K562 (cell line): ENCODE measurements at regions not wholly inside any gene's neighbourhood (a gene's known extent, or its start where the extent isn't known, plus 50 kb on each side); places are given as distances from the start of the nearest gene placed in this dataset.

ENCODE experiments used
- ATAC-seq: fragments of 200-7000 bp; cut with Tn5 transposase; 3 replicates; pipeline ENCODE4 v1.9.1; 2020; ENCODE audit warnings: moderate library complexity
- BruUV-seq: library from RNA; stranded (reverse); fragments of 400-500 nt; replicated peaks from 2 replicates; lab custom pipeline; 2021; lab: Mats Ljungman, UMichigan
- CTCF ChIA-PET: fragments of 300-600 bp; formaldehyde crosslinking; extraction: SDS; loops from one replicate; lab custom pipeline; 2021; ENCODE audit warnings: low intra/inter-chr PET ratio; lab: Yijun Ruan, JAX
- POLR2A ChIA-PET: fragments of 300-600, 350-650 bp; sonication (Branson Sonifier 250); formaldehyde crosslinking; extraction: SDS; loops from one replicate; lab custom pipeline; 2021; ENCODE audit warnings: antibody characterized with exemption, inconsistent platforms; lab: Yijun Ruan, JAX
- DNase-seq, 4 experiments: peaks; one replicate each; pipeline versions ENCODE4 v3.0.0 to v3.0.0-alpha.2; 2011 to 2018; ENCODE audit warnings: low spot score in 3 of 4, mixed read lengths in 3 of 4; ENCODE audit errors: extremely low read depth in 1 of 4
- FAIRE-seq: peaks from 2 replicates; lab custom pipeline; 2011; peaks lifted over from hg19 to GRCh38; lab: Jason Lieb, UNC
- H2AFZ ChIP-seq: 2 replicates; pipeline ENCODE4 v1.6.0; 2011; ENCODE audit warnings: low read depth, low read length, control low read depth, inconsistent platforms
- H3K27ac ChIP-seq: fragments of 200-600 bp; 3 replicates; pipeline ENCODE4 v1.8.0; 2011; ENCODE audit warnings: low read depth, mild to moderate bottlenecking, control low read depth, inconsistent platforms, low read length, moderate library complexity, mixed read lengths; ENCODE audit errors: extremely low read depth
- H3K27me3 ChIP-seq, 2 experiments: fragments of 300-600 bp in 1 of 2; 2 replicates in 1 of 2; 3 replicates in 1 of 2; pipeline versions ENCODE4 v1.6.0 to v1.8.0; 2011; ENCODE audit warnings: inconsistent platforms in 2 of 2, low read length in 2 of 2, mild to moderate bottlenecking in 1 of 2, mixed read lengths in 1 of 2, moderate library complexity in 1 of 2; ENCODE audit not compliant: control insufficient read depth in 2 of 2, insufficient read depth in 2 of 2
- H3K36me3 ChIP-seq: fragments of 300-600 bp; 3 replicates; pipeline ENCODE4 v1.8.0; 2011; ENCODE audit warnings: mild to moderate bottlenecking, low read length, inconsistent platforms; ENCODE audit not compliant: control insufficient read depth, insufficient read depth
- H3K4me1 ChIP-seq, 2 experiments: fragments of 200-600 bp in 1 of 2; replicated peaks in 1 of 2; 2 replicates in 1 of 2; 3 replicates in 1 of 2; pipeline versions ENCODE4 v1.5.1 to v1.8.0; 2011; ENCODE audit warnings: inconsistent platforms in 2 of 2, low read length in 2 of 2, mild to moderate bottlenecking in 1 of 2, mixed read lengths in 1 of 2, moderate library complexity in 1 of 2; ENCODE audit not compliant: control insufficient read depth in 2 of 2, insufficient read depth in 2 of 2
- H3K4me2 ChIP-seq: 2 replicates; pipeline ENCODE4 v1.6.1; 2011; ENCODE audit warnings: low read length, control low read depth, inconsistent platforms, mixed read lengths; ENCODE audit not compliant: insufficient read depth
- H3K4me3 ChIP-seq: fragments of 200-600 bp; sonication (generic), shearing (Covaris generic); 2 replicates; pipeline ENCODE4 v1.5.1; 2016; ENCODE audit warnings: control low read depth, inconsistent platforms
- H3K79me2 ChIP-seq: fragments of 200-600 bp; 3 replicates; pipeline ENCODE4 v1.8.0; 2011; ENCODE audit warnings: low read length, inconsistent platforms; ENCODE audit not compliant: control insufficient read depth, insufficient read depth
- H3K9ac ChIP-seq, 2 experiments: 2 replicates each; pipeline versions ENCODE4 v1.6.0 to v1.6.1; 2011; ENCODE audit warnings: low read depth in 2 of 2, low read length in 2 of 2, control low read depth in 1 of 2, inconsistent platforms in 1 of 2, mild to moderate bottlenecking in 1 of 2, mixed read lengths in 1 of 2; ENCODE audit not compliant: insufficient read depth in 1 of 2
- H3K9me1 ChIP-seq: one replicate; pipeline ENCODE4 v1.6.0; 2011; ENCODE audit warnings: inconsistent platforms, mild to moderate bottlenecking, low read length, moderate library complexity; ENCODE audit not compliant: control insufficient read depth, insufficient read depth
- H3K9me3 ChIP-seq: replicated peaks from 2 replicates; pipeline ENCODE4 v1.5.1; 2011; ENCODE audit warnings: low read depth, low read length, inconsistent platforms; ENCODE audit not compliant: control insufficient read depth, insufficient read depth
- H4K20me1 ChIP-seq: replicated peaks from 2 replicates; pipeline ENCODE4 v1.6.1; 2011; ENCODE audit warnings: low read length, inconsistent platforms, mixed read lengths; ENCODE audit not compliant: control insufficient read depth, insufficient read depth
- CBFA2T3 ChIP-seq: fragments of 450-650 bp; IDR thresholded peaks from 2 replicates; pipeline ENCODE4 v1.6.1; 2017
- DDX20 ChIP-seq: fragments of 450-650 bp; IDR thresholded peaks from 2 replicates; pipeline ENCODE4 v1.6.1; 2016; ENCODE audit warnings: missing genetic modification characterization, low read depth, mild to moderate bottlenecking, missing compliant biosample characterization, moderate library complexity
- ELF1 ChIP-seq: fragments of 200-800 bp; sonication (Bioruptor generic); IDR thresholded peaks from 2 replicates; pipeline ENCODE4 v1.6.1; 2016; ENCODE audit warnings: missing genetic modification characterization, missing compliant biosample characterization
- GABPB1 ChIP-seq: sonication (generic); formaldehyde crosslinking; IDR thresholded peaks from 2 replicates; pipeline ENCODE4 v1.8.0; 2022; ENCODE audit warnings: mild to moderate bottlenecking, missing genetic modification reagents
- GABPB2 ChIP-seq: fragments of 250-450 bp; sonication (Bioruptor Pico); conservative IDR thresholded peaks from 2 replicates; pipeline ENCODE4 v1.5.1; 2021; ENCODE audit warnings: mild to moderate bottlenecking
- GATAD2B ChIP-seq: fragments of 450-650 bp; IDR thresholded peaks from 2 replicates; pipeline ENCODE4 v1.6.1; 2017; ENCODE audit warnings: mild to moderate bottlenecking, borderline replicate concordance
- NCOA1 ChIP-seq: fragments of 450-650 bp; IDR thresholded peaks from 2 replicates; pipeline ENCODE4 v1.6.1; 2016; ENCODE audit warnings: low read depth
- NFE2 ChIP-seq: IDR thresholded peaks from 2 replicates; pipeline ENCODE4 v1.6.1; 2014; ENCODE audit warnings: antibody characterized with exemption, low read depth
- RAD21 ChIP-seq, 2 experiments: fragments of 250-450 bp in 1 of 2; fragments of 450-650 bp in 1 of 2; sonication (Bioruptor Pico) in 1 of 2; formaldehyde crosslinking in 1 of 2; IDR thresholded peaks in 1 of 2; conservative IDR thresholded peaks in 1 of 2; 2 replicates each; pipeline versions ENCODE4 v1.4.0 to v1.8.0; 2020 to 2022; ENCODE audit warnings: mild to moderate bottlenecking in 2 of 2, moderate library complexity in 1 of 2
- SRF ChIP-seq, 2 experiments: fragments of 250-450, 450-650 bp in 1 of 2; sonication (Bioruptor Pico) in 1 of 2; sonication (generic) in 1 of 2; formaldehyde crosslinking; IDR thresholded peaks; 2 replicates each; pipeline versions ENCODE4 v1.5.0 to v1.5.1; 2020 to 2022; ENCODE audit warnings: mild to moderate bottlenecking in 1 of 2, missing genetic modification reagents in 1 of 2
- TCF3 ChIP-seq: sonication (generic); formaldehyde crosslinking; IDR thresholded peaks from 2 replicates; pipeline ENCODE4 v1.4.0; 2020; ENCODE audit warnings: mild to moderate bottlenecking, missing genetic modification reagents
- ZNF282 ChIP-seq: sonication (generic); formaldehyde crosslinking; IDR thresholded peaks from 2 replicates; pipeline ENCODE4 v1.8.1; 2023; ENCODE audit warnings: missing genetic modification reagents
- ZNF57 ChIP-seq: fragments of 450-650 bp; formaldehyde crosslinking; IDR thresholded peaks from 2 replicates; pipeline ENCODE4 v1.4.0; 2020; ENCODE audit warnings: mild to moderate bottlenecking, moderate library complexity
- ZNF778 ChIP-seq: fragments of 450-650 bp; formaldehyde crosslinking; IDR thresholded peaks from 2 replicates; pipeline ENCODE4 v1.4.0; 2020; ENCODE audit warnings: mild to moderate bottlenecking, moderate library complexity
- WGBS: fragments of 100-300 bp; shearing (Covaris generic); methylation state at CpG from one replicate; pipeline ENCODE4 v1.1.6; 2016; ENCODE audit warnings: low coverage, mixed read lengths; ENCODE audit not compliant: insufficient coverage; ENCODE audit errors: missing lambda C conversion rate; 5-methylcytosine and 5-hydroxymethylcytosine counted together
- in situ Hi-C: fragments of 300-500 bp; cut with MboI; formaldehyde crosslinking; loops from 4 replicates; pipeline ENCODE4 v1.15.0; 2018; ENCODE audit warnings: inconsistent platforms, mixed read lengths
- intact Hi-C: fragments of 100-400 bp; cut with micrococcal nuclease; formaldehyde crosslinking; loops from 2 replicates; pipeline ENCODE4 v1.14.2; 2022

GRCh38 chr22:49276567-49276966 lies 551.1 kb downstream of the BRD1 start:
- no peak overlapping the region for H2AFZ ChIP-seq
- H3K9me1 ChIP-seq: no peaks in the 10 kb centered on the region
- intact Hi-C loops: no loop called here
- CTCF ChIA-PET: no interaction called here
- no peaks in the 10 kb centered on the region for H3K4me1 ChIP-seq
- no peaks in the 10 kb centered on the region for H4K20me1 ChIP-seq
- DNase-seq: no peak
- H3K4me2 ChIP-seq: no peak overlapping the region
- no peak for FAIRE-seq
- WGBS: 0% methylated on average over 5 of the region's 10 CpGs
- POLR2A ChIA-PET: interaction anchor here (0.7 kb wide), 1 partner anchor 1355 kb away, joined by 3 read pairs; no protein-coding TSS in a partner anchor
- TF ChIP-seq GABPB1 (CRISPR knock-in tag) (no peak), ZNF778 (CRISPR knock-in tag) (no peak), TCF3 (CRISPR knock-in tag) (no peak), ELF1 (tag) (no peak), SRF (CRISPR knock-in tag; IDR thresholded peaks at IDR 0.05) (no peak), ZNF282 (no peak), GATAD2B (no peak), ZNF57 (CRISPR knock-in tag) (no peak), NCOA1 (no peak), GABPB2 (CRISPR knock-in tag) (no peak), RAD21 (CRISPR knock-in tag; conservative IDR thresholded peaks at IDR 0.05 in 1 of 2, IDR thresholded peaks at IDR 0.05 in 1 of 2) (no peak), NFE2 (no peak), CBFA2T3 (no peak), DDX20 (tag) (no peak)
- TF ChIP-seq, all 486 proteins: peak for 0
- peaks cover 0 to 6% of the 10 kb centered on the region in 2 experiments; a peak in 1 of 5 replicates for H3K27me3 ChIP-seq
- ATAC-seq: no peak
- in situ Hi-C loops: no loop called here
- no peaks in the 10 kb centered on the region for H3K36me3 ChIP-seq
- no peaks in the 10 kb centered on the region for H3K79me2 ChIP-seq
- BruUV-seq: no TSS peak
- H3K9ac ChIP-seq: no peak overlapping the region
- H3K9me3 ChIP-seq: no peaks in the 10 kb centered on the region
- no peak overlapping the region for H3K27ac ChIP-seq
- H3K4me3 ChIP-seq: no peak overlapping the region
